Stimulated activated CD8-positive, alpha-beta memory T cell treated with anti-CD3 and anti-CD28 coated beads, Interleukin-4, amount 100 ng/mL, for 1 hour (primary cell): ENCODE measurements at regions not wholly inside any gene's neighbourhood (a gene's known extent, or its start where the extent isn't known, plus 50 kb on each side); places are given as distances from the start of the nearest gene placed in this dataset.
"Not testable (repeated sequence)": the region's sequence is repeated elsewhere in the genome, so short reads cannot be mapped to it uniquely, and the experiment has no call there.

ENCODE experiments used
- DNase-seq, 2 donors: peaks; one replicate each; pipeline ENCODE4 v3.0.0-alpha.2; 2020; ENCODE audit warnings: low read depth in 2 of 2, low spot score in 1 of 2

- DNase-seq = no peak
Measured at GRCh38 chr6:8639928-8640649, 204.7 kb upstream of the SLC35B3 start.

GRCh38 chr6:8637896-8638597 is 202.7 kb upstream of the SLC35B3 start:
- no peak for DNase-seq

DNA sequence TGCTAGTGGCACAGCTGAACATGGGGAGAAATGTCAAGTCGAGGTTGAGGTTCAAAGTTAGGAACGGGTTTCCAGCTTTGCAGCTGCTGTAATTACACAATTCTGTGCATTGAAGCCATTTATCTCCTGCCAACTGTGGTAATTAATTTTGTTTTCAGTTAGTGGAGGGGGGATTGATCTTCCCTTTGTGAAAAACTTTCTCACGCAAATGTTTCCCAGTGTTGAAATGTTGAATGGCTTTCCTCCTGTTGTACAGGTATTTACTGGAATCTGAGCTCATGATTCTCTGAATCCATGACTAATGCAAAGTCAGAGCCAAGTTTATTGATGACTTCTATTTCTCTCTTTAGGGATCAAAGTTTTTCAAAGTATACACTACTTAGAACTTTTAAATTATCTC is 198.4 kb upstream of the SLC35B3 start:
- DNase-seq = no peak

DNA sequence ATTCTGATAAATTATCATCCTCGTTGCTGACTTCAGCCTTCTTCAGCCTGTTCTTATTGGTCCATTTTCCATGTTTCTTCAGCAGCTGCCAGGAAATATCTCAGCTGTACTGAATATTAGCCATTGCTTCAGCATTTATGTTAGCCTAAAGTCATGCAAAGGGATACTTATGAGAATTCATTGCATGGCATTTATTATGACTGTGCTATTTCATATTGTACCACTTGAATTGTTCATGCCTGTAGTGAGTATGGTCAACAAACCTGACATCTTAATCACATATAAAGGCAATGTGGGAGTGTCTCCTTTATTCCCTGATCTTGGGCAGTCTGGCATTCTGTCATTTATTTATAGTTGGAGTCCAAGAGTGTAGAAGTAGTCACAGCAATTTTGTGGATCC is 193.4 kb upstream of the SLC35B3 start:
- DNase-seq = no peak

- DNase-seq = no peak
Measured at GRCh38 chr6:8628063-8628462, 192.7 kb upstream of the SLC35B3 start.

DNA sequence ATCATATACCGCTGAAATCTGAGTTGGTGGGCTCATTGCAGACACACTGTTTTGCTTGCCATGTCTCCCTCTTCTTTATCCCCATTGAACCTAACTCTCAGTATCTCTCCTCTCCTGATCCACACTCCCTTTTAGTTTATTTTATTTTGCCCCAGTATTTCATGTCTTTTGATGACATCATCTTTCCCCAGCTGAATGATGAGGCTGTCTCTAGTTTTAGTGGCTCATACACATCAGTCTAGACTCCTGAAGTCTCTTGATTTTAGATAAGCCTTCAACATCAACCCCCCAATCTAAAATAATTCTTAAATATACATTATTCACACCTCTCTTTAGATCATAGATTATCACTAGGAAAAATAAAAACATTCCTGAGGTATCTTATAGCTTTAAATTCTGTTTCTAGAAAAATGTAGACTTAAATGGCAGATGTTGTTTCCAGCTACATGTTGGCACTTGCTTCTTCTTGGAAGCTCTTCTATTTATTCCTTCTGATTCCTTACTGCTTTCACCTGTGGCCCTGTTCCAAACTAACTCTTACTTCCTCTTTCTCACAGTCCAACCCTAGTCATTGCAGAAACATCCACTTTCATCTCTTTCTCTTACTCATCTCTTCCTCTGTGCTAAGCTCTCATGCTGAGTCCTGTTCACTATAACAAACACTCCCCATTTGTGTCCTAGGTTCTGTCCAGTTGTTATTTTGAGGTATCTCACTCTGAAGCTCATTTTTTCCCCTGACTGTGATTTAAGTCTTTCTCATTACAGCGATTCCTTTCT is 191.9 kb upstream of the SLC35B3 start:
- no peak for DNase-seq

DNA sequence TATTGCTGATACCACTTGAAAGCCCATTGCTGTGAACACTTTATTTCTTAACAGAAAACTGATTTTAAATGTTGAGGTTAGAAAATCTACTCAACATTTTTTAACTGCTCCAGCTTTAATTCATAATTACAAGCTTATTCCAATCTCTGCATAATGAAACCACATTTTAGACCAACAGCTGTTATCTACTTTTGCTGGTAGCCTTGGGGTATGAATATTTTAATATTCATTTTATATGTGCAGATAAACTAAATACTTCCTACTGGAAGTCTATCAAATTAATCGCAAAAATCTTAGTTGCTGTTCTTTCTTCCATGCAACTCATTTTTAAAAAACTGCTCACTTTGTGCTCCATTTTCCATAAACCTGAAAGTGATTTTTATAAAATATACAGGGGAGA is 189.3 kb upstream of the SLC35B3 start:
- no peak for DNase-seq

DNA sequence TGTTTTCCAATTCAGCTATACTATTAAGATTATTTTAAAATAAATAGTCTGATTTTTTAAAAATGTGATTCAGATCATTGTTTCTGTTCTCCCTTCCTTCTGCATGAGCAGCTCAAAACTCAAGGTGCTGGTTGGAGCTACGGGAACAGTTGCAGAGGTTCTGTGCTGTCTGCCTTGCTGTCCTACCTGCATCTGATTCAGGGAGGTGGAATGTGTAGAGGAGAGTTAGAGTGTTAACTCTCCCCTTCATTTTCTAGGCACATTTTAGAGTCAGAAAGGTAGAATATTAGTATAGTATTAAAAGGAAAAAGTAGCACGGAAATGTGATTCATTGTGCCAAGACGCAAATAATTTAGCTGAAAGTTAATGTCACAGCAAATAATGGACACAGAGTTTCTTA is 188.1 kb upstream of the SLC35B3 start:
- no peak for DNase-seq

DNA sequence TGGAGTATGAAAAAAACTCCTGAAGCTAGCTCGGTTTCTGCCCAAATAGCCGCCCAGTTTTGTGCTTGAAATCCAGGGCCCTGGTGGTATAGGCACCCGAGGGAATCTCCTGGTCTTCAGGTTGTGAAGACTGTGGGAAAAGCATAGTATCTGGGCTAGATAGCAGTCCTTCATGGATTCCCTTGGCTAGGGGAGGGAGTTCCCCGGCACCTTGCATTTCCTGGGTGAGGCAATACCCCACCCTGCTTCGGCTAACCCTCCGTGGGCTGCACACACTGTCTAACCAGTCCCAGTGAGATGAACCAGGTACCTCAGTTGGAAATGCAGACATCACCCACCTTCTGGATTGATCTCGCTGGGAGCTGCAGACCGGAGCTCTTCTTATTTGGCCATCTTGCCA is 184.5 kb upstream of the SLC35B3 start:
- no peak for DNase-seq

DNA sequence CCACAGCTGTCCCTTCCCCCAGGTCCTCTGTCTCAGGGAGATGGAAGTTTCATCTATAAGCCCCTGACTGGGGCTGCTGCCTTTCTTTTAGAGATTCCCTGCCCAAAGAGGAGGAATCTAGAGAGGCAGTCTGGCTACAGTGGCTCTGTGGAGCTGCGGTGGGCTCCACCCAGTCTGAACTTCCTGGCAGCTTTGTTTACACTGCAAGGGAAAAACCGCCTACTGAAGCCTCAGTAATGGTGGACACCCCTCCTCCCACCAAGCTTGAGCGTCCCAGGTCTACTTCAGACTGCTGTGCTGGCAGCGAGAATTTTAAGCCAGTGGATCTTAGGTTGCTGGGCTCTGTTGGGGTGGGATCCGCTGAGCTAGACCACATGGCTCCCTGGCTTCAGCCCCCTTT is 184.1 kb upstream of the SLC35B3 start:
- DNase-seq = not testable (repeated sequence)

GRCh38 chr6:8608737-8609136 is 173.4 kb upstream of the SLC35B3 start:
- DNase-seq = no peak

DNA sequence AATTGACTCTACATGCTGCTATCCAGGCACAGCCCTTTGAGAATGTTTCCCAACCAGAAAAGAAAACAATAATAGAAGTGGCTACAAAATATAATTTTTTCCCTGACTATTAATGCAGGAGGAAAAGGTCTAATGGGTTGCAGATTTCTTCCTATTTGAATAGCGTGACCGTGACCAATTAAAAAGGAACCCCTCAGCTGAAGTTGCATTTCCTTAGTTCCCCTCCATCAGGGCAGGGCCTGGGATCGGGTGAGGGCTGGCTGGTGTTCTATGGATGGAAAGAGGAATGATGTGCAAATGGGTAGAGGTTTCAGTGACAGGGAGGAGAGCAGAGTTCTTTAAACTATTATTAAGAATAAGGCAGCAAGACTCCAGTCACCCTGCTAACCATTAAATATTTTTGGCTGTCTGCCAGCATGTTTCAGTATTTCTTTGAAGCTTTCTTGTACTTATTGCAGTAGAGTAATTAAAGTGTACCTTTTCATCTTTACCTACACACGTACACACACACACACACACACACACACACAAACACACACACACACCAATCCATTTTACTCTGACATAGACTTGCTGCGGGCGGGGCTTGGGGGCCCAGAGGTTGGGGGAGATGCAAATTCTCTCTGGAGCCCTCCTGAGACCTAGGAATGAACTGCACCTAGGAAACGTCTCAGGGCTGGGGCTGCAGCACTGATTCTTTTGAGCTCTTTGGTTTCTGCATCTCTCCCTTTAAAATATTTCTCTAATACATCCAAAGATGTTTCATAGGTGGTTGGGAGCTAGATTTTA is 154.8 kb upstream of the SLC35B3 start:
- DNase-seq = no peak

DNA sequence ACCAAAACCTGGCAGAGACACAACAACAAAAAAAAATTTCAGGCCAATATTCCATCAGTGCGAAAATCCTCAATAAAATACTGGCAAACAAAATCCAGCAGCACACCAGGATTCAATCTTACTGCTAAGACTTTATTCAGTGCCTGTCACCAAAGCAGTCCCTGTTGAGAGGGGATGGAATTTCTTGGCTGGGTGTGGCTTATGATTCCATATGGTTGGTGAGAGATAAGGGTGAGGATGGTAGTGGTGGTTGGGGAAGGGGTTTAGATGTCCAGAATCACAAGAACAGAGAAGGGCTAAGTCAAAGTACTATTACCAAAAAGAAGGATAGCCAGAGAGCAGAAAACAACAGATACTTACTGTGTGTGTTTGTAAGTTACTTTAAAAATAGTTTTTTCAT is 152.8 kb upstream of the SLC35B3 start:
- DNase-seq = no peak

GRCh38 chr6:8583291-8583690 is 147.9 kb upstream of the SLC35B3 start:
- no peak for DNase-seq

GRCh38 chr6:8579372-8579771 is 144.0 kb upstream of the SLC35B3 start:
- DNase-seq = no peak

GRCh38 chr6:8578006-8578405 is 142.7 kb upstream of the SLC35B3 start:
- DNase-seq = no peak

DNA sequence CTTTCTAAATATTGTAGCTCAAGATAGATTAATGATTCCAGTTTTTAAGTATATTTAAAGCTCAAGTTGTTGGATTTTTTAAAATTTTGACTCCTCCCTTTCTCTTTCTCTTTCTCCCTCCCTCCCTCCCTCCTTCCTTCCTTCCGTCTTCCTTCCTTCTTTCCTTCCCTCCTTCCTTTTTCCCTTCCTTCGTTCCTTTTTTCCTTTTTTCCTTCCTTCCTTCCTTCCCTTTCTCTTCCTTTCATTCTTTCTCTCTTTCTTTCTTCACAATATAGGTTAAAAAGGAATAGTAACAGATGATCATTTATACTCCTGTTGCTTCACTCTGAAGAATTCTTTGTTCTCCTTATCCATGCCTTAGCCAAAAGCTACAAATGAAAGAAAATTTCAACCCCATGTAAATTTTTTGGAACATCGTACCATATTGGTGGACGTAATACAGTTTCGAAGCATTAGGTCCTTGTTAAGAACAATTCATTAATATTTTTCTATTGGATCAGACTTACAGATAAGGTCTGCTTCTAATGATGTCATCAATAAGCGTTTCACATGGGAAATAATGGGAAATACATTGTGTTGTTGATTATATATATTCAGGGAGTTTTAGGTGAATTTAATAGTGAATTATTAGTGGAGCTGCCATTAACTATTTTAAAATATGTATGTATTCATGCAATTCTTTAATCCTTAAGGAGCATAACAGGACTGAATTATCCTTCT is 139.6 kb upstream of the SLC35B3 start:
- no peak for DNase-seq

GRCh38 chr6:8574311-8574710 is 139.0 kb upstream of the SLC35B3 start:
- no peak for DNase-seq

GRCh38 chr6:8570256-8570920 is 135.0 kb upstream of the SLC35B3 start:
- no peak for DNase-seq

GRCh38 chr6:8562125-8562524 is 126.8 kb upstream of the SLC35B3 start:
- DNase-seq = no peak
